ENCODE measurements at regions not wholly inside any gene's neighbourhood (a gene's known extent, or its start where the extent isn't known, plus 50 kb on each side); places are given as distances from the start of the nearest gene placed in this dataset.

DNA sequence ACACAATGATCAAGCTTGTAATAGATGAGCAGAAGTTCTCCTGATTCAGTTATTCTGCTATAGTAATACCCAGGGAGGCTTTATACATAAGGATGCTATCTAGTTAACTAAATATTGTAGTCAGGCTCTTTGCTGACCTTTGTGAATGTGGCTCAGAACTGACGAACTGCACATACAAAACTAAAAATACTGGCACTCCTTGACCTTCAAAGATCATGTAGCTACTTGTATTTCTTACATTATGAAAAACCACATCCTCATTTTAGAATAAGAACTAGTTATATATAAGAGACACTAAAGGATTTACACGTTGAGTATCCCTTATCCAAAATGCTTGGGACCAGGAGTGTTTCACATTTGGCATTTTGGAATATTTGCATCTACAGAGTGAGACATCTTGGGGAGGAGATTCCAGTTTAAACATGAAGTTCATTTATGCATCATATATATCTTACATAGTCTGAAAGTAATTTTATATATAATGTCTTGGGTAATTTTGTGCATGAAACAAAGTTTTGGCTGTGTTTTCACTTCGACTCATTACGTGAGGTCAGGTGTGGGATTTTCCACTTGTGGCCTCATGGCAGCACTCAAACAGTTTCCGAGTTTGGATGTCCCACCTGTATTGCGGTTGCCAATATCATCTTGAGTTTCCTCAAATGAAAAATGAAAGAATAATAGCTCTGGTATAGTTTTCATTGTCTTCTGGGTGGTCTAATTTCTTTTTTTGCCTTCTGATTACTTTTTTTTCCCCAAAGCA lies 58.4 kb upstream of the FBXL7 start (continued):
- TF ChIP-seq, protein P1, sequence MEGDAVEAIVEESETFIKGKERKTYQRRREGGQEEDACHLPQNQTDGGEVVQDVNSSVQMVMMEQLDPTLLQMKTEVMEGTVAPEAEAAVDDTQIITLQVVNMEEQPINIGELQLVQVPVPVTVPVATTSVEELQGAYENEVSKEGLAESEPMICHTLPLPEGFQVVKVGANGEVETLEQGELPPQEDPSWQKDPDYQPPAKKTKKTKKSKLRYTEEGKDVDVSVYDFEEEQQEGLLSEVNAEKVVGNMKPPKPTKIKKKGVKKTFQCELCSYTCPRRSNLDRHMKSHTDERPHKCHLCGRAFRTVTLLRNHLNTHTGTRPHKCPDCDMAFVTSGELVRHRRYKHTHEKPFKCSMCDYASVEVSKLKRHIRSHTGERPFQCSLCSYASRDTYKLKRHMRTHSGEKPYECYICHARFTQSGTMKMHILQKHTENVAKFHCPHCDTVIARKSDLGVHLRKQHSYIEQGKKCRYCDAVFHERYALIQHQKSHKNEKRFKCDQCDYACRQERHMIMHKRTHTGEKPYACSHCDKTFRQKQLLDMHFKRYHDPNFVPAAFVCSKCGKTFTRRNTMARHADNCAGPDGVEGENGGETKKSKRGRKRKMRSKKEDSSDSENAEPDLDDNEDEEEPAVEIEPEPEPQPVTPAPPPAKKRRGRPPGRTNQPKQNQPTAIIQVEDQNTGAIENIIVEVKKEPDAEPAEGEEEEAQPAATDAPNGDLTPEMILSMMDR (IDR thresholded peaks at IDR 0.05 in 2 of 3, conservative IDR thresholded peaks at IDR 0.05 in 1 of 3; ENCODE audit: control insufficient read depth in 2 of 3, extremely low read depth in 1 of 3, insufficient read depth in 1 of 3, low read depth in 3 of 3, low read length in 3 of 3) = no peak
- TF ChIP-seq, protein P2, sequence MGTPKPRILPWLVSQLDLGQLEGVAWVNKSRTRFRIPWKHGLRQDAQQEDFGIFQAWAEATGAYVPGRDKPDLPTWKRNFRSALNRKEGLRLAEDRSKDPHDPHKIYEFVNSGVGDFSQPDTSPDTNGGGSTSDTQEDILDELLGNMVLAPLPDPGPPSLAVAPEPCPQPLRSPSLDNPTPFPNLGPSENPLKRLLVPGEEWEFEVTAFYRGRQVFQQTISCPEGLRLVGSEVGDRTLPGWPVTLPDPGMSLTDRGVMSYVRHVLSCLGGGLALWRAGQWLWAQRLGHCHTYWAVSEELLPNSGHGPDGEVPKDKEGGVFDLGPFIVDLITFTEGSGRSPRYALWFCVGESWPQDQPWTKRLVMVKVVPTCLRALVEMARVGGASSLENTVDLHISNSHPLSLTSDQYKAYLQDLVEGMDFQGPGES (IDR thresholded peaks at IDR 0.05) = no peak
- TF ChIP-seq, protein P3, sequence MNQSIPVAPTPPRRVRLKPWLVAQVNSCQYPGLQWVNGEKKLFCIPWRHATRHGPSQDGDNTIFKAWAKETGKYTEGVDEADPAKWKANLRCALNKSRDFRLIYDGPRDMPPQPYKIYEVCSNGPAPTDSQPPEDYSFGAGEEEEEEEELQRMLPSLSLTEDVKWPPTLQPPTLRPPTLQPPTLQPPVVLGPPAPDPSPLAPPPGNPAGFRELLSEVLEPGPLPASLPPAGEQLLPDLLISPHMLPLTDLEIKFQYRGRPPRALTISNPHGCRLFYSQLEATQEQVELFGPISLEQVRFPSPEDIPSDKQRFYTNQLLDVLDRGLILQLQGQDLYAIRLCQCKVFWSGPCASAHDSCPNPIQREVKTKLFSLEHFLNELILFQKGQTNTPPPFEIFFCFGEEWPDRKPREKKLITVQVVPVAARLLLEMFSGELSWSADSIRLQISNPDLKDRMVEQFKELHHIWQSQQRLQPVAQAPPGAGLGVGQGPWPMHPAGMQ (IDR thresholded peaks at IDR 0.05; ENCODE audit: borderline replicate concordance) = no peak
- TF ChIP-seq CEBPB (IDR thresholded peaks at IDR 0.05; ENCODE audit: borderline replicate concordance in 1 of 2, low read depth in 2 of 2, low read length in 2 of 2) (no peak), BCL11A (IDR thresholded peaks at IDR 0.05; ENCODE audit: low read depth, low read length) (peak; percentile 68; the same call in 1 of the 2 replicates), SIN3A (IDR thresholded peaks at IDR 0.05; ENCODE audit: low read depth, low read length) (no peak), HDAC6 (IDR thresholded peaks at IDR 0.05; ENCODE audit: unreplicated experiment) (no peak), NFYB (IDR thresholded peaks at IDR 0.05; ENCODE audit: insufficient read depth, low read depth, low read length) (no peak), ZSCAN29 (IDR thresholded peaks at IDR 0.05) (no peak), ATF7 (IDR thresholded peaks at IDR 0.05; ENCODE audit: low read depth) (no peak), MYC (IDR thresholded peaks at IDR 0.05; ENCODE audit: insufficient read depth, insufficient read length, insufficient replicate concordance, low read length, severe bottlenecking) (no peak)
- TF ChIP-seq, protein P4, sequence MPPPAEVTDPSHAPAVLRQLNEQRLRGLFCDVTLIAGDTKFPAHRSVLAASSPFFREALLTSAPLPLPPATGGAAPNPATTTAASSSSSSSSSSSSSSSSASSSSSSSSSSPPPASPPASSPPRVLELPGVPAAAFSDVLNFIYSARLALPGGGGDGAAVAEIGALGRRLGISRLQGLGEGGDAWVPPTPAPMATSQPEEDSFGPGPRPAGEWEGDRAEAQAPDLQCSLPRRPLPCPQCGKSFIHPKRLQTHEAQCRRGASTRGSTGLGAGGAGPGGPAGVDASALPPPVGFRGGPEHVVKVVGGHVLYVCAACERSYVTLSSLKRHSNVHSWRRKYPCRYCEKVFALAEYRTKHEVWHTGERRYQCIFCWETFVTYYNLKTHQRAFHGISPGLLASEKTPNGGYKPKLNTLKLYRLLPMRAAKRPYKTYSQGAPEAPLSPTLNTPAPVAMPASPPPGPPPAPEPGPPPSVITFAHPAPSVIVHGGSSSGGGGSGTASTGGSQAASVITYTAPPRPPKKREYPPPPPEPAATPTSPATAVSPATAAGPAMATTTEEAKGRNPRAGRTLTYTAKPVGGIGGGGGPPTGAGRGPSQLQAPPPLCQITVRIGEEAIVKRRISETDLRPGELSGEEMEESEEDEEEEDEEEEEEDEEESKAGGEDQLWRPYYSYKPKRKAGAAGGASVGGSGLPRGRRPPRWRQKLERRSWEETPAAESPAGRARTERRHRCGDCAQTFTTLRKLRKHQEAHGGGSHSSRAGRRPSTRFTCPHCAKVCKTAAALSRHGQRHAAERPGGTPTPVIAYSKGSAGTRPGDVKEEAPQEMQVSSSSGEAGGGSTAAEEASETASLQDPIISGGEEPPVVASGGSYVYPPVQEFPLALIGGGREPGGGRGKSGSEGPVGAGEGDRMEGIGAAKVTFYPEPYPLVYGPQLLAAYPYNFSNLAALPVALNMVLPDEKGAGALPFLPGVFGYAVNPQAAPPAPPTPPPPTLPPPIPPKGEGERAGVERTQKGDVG (CRISPR knock-in tag; IDR thresholded peaks at IDR 0.05) = no peak
- TF ChIP-seq, protein P5, sequence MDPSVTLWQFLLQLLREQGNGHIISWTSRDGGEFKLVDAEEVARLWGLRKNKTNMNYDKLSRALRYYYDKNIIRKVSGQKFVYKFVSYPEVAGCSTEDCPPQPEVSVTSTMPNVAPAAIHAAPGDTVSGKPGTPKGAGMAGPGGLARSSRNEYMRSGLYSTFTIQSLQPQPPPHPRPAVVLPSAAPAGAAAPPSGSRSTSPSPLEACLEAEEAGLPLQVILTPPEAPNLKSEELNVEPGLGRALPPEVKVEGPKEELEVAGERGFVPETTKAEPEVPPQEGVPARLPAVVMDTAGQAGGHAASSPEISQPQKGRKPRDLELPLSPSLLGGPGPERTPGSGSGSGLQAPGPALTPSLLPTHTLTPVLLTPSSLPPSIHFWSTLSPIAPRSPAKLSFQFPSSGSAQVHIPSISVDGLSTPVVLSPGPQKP (IDR thresholded peaks at IDR 0.05; ENCODE audit: low read depth, low read length) = no peak
- TF ChIP-seq, protein P6, sequence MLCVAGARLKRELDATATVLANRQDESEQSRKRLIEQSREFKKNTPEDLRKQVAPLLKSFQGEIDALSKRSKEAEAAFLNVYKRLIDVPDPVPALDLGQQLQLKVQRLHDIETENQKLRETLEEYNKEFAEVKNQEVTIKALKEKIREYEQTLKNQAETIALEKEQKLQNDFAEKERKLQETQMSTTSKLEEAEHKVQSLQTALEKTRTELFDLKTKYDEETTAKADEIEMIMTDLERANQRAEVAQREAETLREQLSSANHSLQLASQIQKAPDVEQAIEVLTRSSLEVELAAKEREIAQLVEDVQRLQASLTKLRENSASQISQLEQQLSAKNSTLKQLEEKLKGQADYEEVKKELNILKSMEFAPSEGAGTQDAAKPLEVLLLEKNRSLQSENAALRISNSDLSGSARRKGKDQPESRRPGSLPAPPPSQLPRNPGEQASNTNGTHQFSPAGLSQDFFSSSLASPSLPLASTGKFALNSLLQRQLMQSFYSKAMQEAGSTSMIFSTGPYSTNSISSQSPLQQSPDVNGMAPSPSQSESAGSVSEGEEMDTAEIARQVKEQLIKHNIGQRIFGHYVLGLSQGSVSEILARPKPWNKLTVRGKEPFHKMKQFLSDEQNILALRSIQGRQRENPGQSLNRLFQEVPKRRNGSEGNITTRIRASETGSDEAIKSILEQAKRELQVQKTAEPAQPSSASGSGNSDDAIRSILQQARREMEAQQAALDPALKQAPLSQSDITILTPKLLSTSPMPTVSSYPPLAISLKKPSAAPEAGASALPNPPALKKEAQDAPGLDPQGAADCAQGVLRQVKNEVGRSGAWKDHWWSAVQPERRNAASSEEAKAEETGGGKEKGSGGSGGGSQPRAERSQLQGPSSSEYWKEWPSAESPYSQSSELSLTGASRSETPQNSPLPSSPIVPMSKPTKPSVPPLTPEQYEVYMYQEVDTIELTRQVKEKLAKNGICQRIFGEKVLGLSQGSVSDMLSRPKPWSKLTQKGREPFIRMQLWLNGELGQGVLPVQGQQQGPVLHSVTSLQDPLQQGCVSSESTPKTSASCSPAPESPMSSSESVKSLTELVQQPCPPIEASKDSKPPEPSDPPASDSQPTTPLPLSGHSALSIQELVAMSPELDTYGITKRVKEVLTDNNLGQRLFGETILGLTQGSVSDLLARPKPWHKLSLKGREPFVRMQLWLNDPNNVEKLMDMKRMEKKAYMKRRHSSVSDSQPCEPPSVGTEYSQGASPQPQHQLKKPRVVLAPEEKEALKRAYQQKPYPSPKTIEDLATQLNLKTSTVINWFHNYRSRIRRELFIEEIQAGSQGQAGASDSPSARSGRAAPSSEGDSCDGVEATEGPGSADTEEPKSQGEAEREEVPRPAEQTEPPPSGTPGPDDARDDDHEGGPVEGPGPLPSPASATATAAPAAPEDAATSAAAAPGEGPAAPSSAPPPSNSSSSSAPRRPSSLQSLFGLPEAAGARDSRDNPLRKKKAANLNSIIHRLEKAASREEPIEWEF (IDR thresholded peaks at IDR 0.05; ENCODE audit: insufficient replicate concordance, low read depth, low read length) = no peak
